Tibial artery (tissue), 4 donors: ENCODE measurements at regions not wholly inside any gene's neighbourhood (a gene's known extent, or its start where the extent isn't known, plus 50 kb on each side); places are given as distances from the start of the nearest gene placed in this dataset.

Experiments
- DNase-seq, 2 donors: peaks; one replicate each; pipeline ENCODE4 v3.0.0-alpha.2; 2019
- H3K27ac ChIP-seq, 2 donors: fragments of 200-600 bp; sonication (generic) in 1 of 2; 1 replicate in 1 of 2; 2 replicates in 1 of 2; pipeline ENCODE4 v1.5.1; 2018 to 2019; ENCODE audit warnings: mild to moderate bottlenecking in 1 of 2
- H3K27me3 ChIP-seq, 2 donors: fragments of 200-600 bp; sonication (generic) in 1 of 2; one replicate each; pipeline versions ENCODE4 v1.5.1 to v1.6.0; 2016 to 2019
- H3K36me3 ChIP-seq, 3 donors: fragments of 200-600 bp; sonication (generic) in 2 of 3; one replicate each; pipeline ENCODE4 v1.5.1; 2016 to 2019; ENCODE audit warnings: mild to moderate bottlenecking in 2 of 3
- H3K4me1 ChIP-seq, 4 donors: fragments of 200-600 bp; sonication (generic) in 2 of 4; 1 replicate in 3 of 4; 2 replicates in 1 of 4; pipeline ENCODE4 v1.5.1; 2016 to 2019
- H3K4me3 ChIP-seq, 2 donors: fragments of 200-600 bp; sonication (generic) in 1 of 2; 1 replicate in 1 of 2; 2 replicates in 1 of 2; pipeline ENCODE4 v1.5.1; 2018 to 2019; ENCODE audit warnings: mild to moderate bottlenecking in 2 of 2
- H3K9me3 ChIP-seq, 3 donors: fragments of 200-600 bp; sonication (generic) in 1 of 3; one replicate each; pipeline ENCODE4 v1.5.1; 2016 to 2019
- CTCF ChIP-seq, 2 experiments: fragments of 200-600 bp in 1 of 2; fragments of 450-650 bp in 1 of 2; IDR thresholded peaks; one replicate each; pipeline ENCODE4 v1.5.1; 2017 to 2019; ENCODE audit warnings: antibody characterized with exemption in 2 of 2, mild to moderate bottlenecking in 1 of 2, moderate library complexity in 1 of 2
- intact Hi-C: fragments of 100-400 bp; cut with DNase I; formaldehyde crosslinking; loops from one replicate; pipeline ENCODE4 v1.15.0; 2023; ENCODE audit warnings: low total_unique reads

- no peak for DNase-seq
- Histone ChIP-seq H3K4me3 (no peak overlapping the region), H3K27ac (no peak overlapping the region), H3K9me3 (no peaks in the 10 kb centered on the region), H3K36me3 (no peaks in the 10 kb centered on the region), H3K27me3 (no peaks in the 10 kb centered on the region), H3K4me1 (no peaks in the 10 kb centered on the region)
- intact Hi-C loops = no loop called here
- TF ChIP-seq CTCF (IDR thresholded peaks at IDR 0.05) = no peak
Measured at GRCh38 chr20:39263076-39263475, 300.9 kb downstream of the DHX35 start.

- no peak overlapping the region for H3K27ac ChIP-seq
- H3K4me1 ChIP-seq = no peaks in the 10 kb centered on the region
- H3K27me3 ChIP-seq = no peaks in the 10 kb centered on the region
- H3K36me3 ChIP-seq = no peaks in the 10 kb centered on the region
- intact Hi-C loops = no loop called here
- DNase-seq = no peak
- H3K9me3 ChIP-seq = no peaks in the 10 kb centered on the region
- no peak for TF ChIP-seq CTCF (IDR thresholded peaks at IDR 0.05)
- no peak overlapping the region for H3K4me3 ChIP-seq
Measured at GRCh38 chr20:39259808-39260207, 297.7 kb downstream of the DHX35 start.

GRCh38 chr20:39259010-39259803, 297.1 kb downstream of the DHX35 start:
- intact Hi-C loops = no loop called here

GRCh38 chr20:39258253-39258652, 296.1 kb downstream of the DHX35 start:
- Histone ChIP-seq H3K4me1 (no peaks in the 10 kb centered on the region), H3K9me3 (no peaks in the 10 kb centered on the region), H3K27ac (no peak overlapping the region), H3K36me3 (no peaks in the 10 kb centered on the region), H3K27me3 (no peaks in the 10 kb centered on the region), H3K4me3 (no peak overlapping the region)
- TF ChIP-seq CTCF (IDR thresholded peaks at IDR 0.05) = no peak
- DNase-seq = no peak
- intact Hi-C loops = no loop called here

More at GRCh38 chr20:39259010-39259803, 297.1 kb downstream of the DHX35 start:
- Histone ChIP-seq H3K9me3 (no peaks in the 10 kb centered on the region), H3K27me3 (no peaks in the 10 kb centered on the region), H3K36me3 (no peaks in the 10 kb centered on the region), H3K4me1 (no peaks in the 10 kb centered on the region), H3K27ac (no peak overlapping the region), H3K4me3 (no peak overlapping the region)
- TF ChIP-seq CTCF (IDR thresholded peaks at IDR 0.05) = no peak
- no peak for DNase-seq

GRCh38 chr20:39253051-39253755, 291.1 kb downstream of the DHX35 start:
- Histone ChIP-seq H3K27me3 (no peaks in the 10 kb centered on the region), H3K9me3 (no peaks in the 10 kb centered on the region), H3K27ac (no peak overlapping the region), H3K36me3 (no peaks in the 10 kb centered on the region), H3K4me1 (no peaks in the 10 kb centered on the region), H3K4me3 (no peak overlapping the region)
- no peak for TF ChIP-seq CTCF (IDR thresholded peaks at IDR 0.05)
- no peak for DNase-seq
- intact Hi-C loops = no loop called here
